Stimulated activated naive CD8-positive, alpha-beta T cell treated with anti-CD3 and anti-CD28 coated beads, Interleukin-15, Interleukin-2, amounts not matched to agents 100 ng/mL and 50 ng/mL, for 24 hours (primary cell): ENCODE measurements at regions not wholly inside any gene's neighbourhood (a gene's known extent, or its start where the extent isn't known, plus 50 kb on each side); places are given as distances from the start of the nearest gene placed in this dataset.

Experiments used
- H3K27ac Mint-ChIP-seq: one replicate; pipeline ENCODE4 v1.8.0; 2021; ENCODE audit warnings: mild to moderate bottlenecking, mixed read lengths
- H3K27me3 Mint-ChIP-seq: one replicate; pipeline ENCODE4 v1.8.0; 2021; ENCODE audit warnings: mixed read lengths
- H3K36me3 Mint-ChIP-seq: one replicate; pipeline ENCODE4 v1.8.0; 2021; ENCODE audit warnings: low read depth, mixed read lengths
- H3K4me1 Mint-ChIP-seq: one replicate; pipeline ENCODE4 v1.8.0; 2021; ENCODE audit warnings: low read depth, mixed read lengths
- H3K4me3 Mint-ChIP-seq: one replicate; pipeline ENCODE4 v1.8.0; 2021; ENCODE audit warnings: mild to moderate bottlenecking, mixed read lengths
- H3K9me3 Mint-ChIP-seq: one replicate; pipeline ENCODE4 v1.8.0; 2021; ENCODE audit warnings: mixed read lengths

- Mint-ChIP-seq H3K36me3 (no peaks in the 10 kb centered on the region), H3K4me3 (no peak overlapping the region), H3K4me1 (peaks cover 12% of the 10 kb centered on the region), H3K9me3 (no peaks in the 10 kb centered on the region), H3K27me3 (peaks cover 4% of the 10 kb centered on the region), H3K27ac (no peak overlapping the region)
Observed at GRCh38 chr18:64210401-64210949, 61.6 kb upstream of the LINC00305 start.

- Mint-ChIP-seq H3K27ac (no peak overlapping the region), H3K4me3 (no peak overlapping the region), H3K27me3 (peaks cover 4% of the 10 kb centered on the region), H3K36me3 (no peaks in the 10 kb centered on the region), H3K4me1 (peaks cover 12% of the 10 kb centered on the region), H3K9me3 (no peaks in the 10 kb centered on the region)
Observed at GRCh38 chr18:64208516-64208915, 59.6 kb upstream of the LINC00305 start.

GRCh38 chr18:64207820-64208219, 58.9 kb upstream of the LINC00305 start:
- peaks cover 4% of the 10 kb centered on the region for H3K27me3 Mint-ChIP-seq
- peak overlapping the region; percentile 32 for H3K4me3 Mint-ChIP-seq
- H3K9me3 Mint-ChIP-seq, result no peaks in the 10 kb centered on the region
- no peak overlapping the region for H3K27ac Mint-ChIP-seq
- H3K4me1 Mint-ChIP-seq, result peaks cover 12% of the 10 kb centered on the region
- no peaks in the 10 kb centered on the region for H3K36me3 Mint-ChIP-seq

- Mint-ChIP-seq H3K36me3 (no peaks in the 10 kb centered on the region), H3K4me1 (peaks cover 11% of the 10 kb centered on the region), H3K4me3 (no peak overlapping the region), H3K27me3 (no peaks in the 10 kb centered on the region), H3K27ac (no peak overlapping the region), H3K9me3 (no peaks in the 10 kb centered on the region)
Observed at GRCh38 chr18:64203295-64203694, 54.4 kb upstream of the LINC00305 start.

GRCh38 chr18:64202863-64203262, 54.0 kb upstream of the LINC00305 start:
- Mint-ChIP-seq H3K27ac (no peak overlapping the region), H3K27me3 (no peaks in the 10 kb centered on the region), H3K36me3 (no peaks in the 10 kb centered on the region), H3K9me3 (no peaks in the 10 kb centered on the region), H3K4me1 (peaks cover 7% of the 10 kb centered on the region), H3K4me3 (no peak overlapping the region)

- Mint-ChIP-seq H3K27me3 (no peaks in the 10 kb centered on the region), H3K36me3 (no peaks in the 10 kb centered on the region), H3K9me3 (no peaks in the 10 kb centered on the region), H3K4me1 (peaks cover 1% of the 10 kb centered on the region), H3K4me3 (no peak overlapping the region), H3K27ac (no peak overlapping the region)
Observed at GRCh38 chr18:64202210-64202836, 53.4 kb upstream of the LINC00305 start.

- Mint-ChIP-seq H3K27me3 (no peaks in the 10 kb centered on the region), H3K36me3 (no peaks in the 10 kb centered on the region), H3K27ac (no peak overlapping the region), H3K4me1 (no peaks in the 10 kb centered on the region), H3K9me3 (no peaks in the 10 kb centered on the region), H3K4me3 (no peak overlapping the region)
Observed at GRCh38 chr18:64201781-64202180, 52.9 kb upstream of the LINC00305 start.

GRCh38 chr18:64199581-64199980, 50.7 kb upstream of the LINC00305 start:
- Mint-ChIP-seq H3K27me3 (no peaks in the 10 kb centered on the region), H3K36me3 (no peaks in the 10 kb centered on the region), H3K4me3 (no peak overlapping the region), H3K9me3 (no peaks in the 10 kb centered on the region), H3K4me1 (no peaks in the 10 kb centered on the region), H3K27ac (no peak overlapping the region)
